ENCODE measurements at regions not wholly inside any gene's neighbourhood (a gene's known extent, or its start where the extent isn't known, plus 50 kb on each side); places are given as distances from the start of the nearest gene placed in this dataset.

- TF ChIP-seq OSR1 (CRISPR knock-in tag; IDR thresholded peaks at IDR 0.05): no peak
- no peak for TF ChIP-seq RARB (CRISPR knock-in tag; IDR thresholded peaks at IDR 0.05)
- TF ChIP-seq ESRRG (CRISPR knock-in tag; IDR thresholded peaks at IDR 0.05): no peak
- no peak for TF ChIP-seq ZFP30 (CRISPR knock-in tag; IDR thresholded peaks at IDR 0.05)
- TF ChIP-seq CSRNP3 (CRISPR knock-in tag; IDR thresholded peaks at IDR 0.05): no peak
- TF ChIP-seq ISL1 (CRISPR knock-in tag; IDR thresholded peaks at IDR 0.05): no peak
- TF ChIP-seq ARNTL (CRISPR knock-in tag; IDR thresholded peaks at IDR 0.05; ENCODE audit: borderline replicate concordance, low read depth): no peak
- TF ChIP-seq CREB5 (CRISPR knock-in tag; IDR thresholded peaks at IDR 0.05; ENCODE audit: low read depth): no peak
- TF ChIP-seq BACH2 (CRISPR knock-in tag; IDR thresholded peaks at IDR 0.05; ENCODE audit: borderline replicate concordance): no peak
These were observed 442.8 kb downstream of the MATN1 start for GRCh38 chr1:30280572-30280971.
